Stromal cell of bone marrow (primary cell): ENCODE measurements at regions not wholly inside any gene's neighbourhood (a gene's known extent, or its start where the extent isn't known, plus 50 kb on each side); places are given as distances from the start of the nearest gene placed in this dataset.

ENCODE experiments used
- DNase-seq: peaks from one replicate; pipeline ENCODE4 v3.0.0-alpha.2; 2012; ENCODE audit warnings: low read depth

DNA sequence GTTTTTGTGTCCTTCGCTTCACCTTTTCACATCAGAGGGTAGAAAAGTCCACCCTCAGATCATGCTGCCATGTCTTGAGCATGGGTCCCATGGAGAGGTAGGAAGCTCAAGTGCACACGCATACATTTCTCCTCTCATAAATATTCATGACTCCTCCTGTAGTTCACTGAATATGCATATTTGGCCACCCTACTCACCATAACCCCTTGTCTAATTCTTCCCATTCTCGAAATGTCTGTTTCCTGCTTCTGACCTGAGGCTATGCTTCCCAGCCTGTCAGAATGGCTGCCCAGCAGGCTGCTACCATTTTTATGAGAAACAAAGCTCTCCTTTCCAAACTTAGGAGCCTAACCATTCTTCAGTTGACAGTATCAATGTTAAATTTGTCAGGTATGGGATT lies 86.5 kb downstream of the ADRA2C start:
- DNase-seq, result no peak

DNA sequence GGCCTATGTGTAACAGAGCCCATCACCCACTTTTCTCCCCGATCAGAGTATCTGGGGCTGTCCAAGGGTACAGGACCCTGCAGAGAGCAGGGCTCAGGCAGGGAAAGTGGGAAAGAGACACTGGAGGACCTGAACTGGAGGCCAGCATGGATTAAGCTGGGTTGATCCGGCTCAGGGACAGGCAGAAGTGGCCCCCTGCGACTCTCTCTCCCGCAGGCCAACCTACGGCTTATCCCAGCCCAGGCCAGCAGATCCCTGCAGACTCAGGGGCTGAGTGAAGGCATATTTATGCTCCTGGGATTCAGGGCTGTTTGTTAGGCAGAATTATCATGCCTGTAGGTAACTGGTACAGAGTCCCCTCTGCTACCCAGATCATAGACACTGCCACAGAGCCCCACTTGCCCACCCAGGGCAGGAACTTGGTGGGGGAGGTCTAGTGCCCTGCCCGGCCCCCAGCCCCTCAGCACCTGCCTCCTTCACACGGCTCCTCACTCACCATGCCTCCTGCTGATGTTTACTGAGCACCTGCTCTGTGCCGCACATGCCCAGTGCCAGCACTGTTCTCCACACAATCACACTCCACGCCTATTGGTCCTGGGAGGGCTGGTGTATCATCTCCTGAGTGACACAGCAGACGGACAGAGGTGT lies 87.3 kb downstream of the ADRA2C start:
- no peak for DNase-seq

DNA sequence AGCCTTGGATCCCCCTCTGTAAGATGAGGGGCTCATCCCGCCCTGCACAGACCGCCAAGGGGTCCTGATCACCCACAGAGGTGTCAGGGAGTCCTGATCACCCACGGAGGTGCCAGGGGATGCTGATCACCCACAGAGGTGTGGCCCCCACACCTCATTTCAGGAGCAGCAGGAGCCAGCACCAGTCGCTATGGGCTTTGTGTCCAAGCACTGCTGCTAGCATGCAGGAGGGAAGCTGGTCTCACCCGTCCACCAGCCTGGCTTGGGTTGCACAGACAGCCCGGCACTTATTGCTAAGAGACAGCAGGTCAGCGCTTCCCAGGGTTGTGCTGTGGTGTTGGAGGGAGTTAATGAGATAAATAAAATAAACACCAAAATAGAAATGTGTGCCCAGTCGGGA lies 88.5 kb downstream of the ADRA2C start:
- no peak for DNase-seq

GRCh38 chr4:3855646-3856045 lies 89.5 kb downstream of the ADRA2C start:
- no peak for DNase-seq

DNA sequence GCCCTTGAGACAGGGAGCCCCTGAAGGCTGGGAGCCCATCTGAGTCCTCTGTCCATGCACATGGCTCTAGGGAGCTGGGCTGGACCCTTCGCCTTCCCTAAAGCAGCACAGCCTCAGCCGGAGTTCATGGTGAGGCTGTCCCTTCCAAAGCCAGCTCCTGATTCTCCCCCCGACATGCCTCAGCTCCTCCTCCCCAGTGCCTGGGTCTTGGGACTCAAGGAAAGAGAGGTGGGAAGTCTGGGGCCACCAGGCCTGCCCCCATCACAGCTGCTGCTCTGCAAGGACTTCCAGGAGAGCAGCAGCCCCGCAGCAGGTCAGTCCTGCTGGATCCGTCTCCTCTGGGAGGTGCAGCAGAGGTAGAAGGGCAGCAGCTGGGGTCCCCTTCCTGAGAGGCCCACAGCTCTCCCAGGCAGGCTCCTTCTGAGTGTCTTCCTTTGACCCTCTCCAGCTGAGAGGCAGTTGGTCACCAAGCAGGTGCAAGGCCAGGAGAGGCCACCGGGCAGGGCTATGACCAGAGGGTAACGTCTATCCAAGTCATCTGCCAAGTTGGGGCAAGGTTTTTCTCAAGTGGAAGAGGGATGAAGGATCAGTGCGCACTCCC lies 90.5 kb downstream of the ADRA2C start:
- DNase-seq, result no peak

- DNase-seq, result no peak
Measured at GRCh38 chr4:3857269-3857926, 91.2 kb downstream of the ADRA2C start.

GRCh38 chr4:3858046-3858730 lies 92.0 kb downstream of the ADRA2C start:
- no peak for DNase-seq

DNA sequence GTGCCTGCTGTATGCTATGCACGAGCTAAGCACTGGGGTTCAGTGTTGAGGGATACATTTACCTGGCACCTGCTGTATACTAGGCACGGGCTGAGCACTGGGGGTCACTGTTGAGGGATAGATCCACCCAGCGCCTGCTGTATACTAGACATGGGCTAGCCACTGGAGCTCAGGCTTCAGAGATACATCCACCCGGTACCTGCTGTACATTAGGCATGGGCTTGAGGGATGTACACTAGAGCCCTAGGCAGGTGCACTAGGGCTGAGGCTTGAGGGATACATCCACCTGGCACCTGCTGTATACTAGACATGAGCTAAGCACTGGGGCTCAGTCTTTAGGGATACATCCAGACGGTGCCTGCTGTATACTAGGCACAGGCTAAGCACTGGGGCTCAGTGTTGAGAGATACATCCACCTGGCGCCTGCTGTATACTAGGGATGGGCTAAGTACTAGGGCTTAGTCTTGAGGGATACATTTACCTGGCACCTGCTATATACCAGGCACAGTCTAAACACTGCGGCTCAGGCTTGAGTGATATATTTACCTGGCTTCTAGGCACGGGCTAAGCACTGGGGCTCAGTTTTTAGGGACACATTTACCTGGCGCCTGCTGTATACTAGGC lies 92.7 kb downstream of the ADRA2C start:
- no peak for DNase-seq

GRCh38 chr4:3859571-3859970 lies 93.4 kb downstream of the ADRA2C start:
- no peak for DNase-seq

GRCh38 chr4:3860061-3860912 lies 94.1 kb downstream of the ADRA2C start:
- no peak for DNase-seq

DNA sequence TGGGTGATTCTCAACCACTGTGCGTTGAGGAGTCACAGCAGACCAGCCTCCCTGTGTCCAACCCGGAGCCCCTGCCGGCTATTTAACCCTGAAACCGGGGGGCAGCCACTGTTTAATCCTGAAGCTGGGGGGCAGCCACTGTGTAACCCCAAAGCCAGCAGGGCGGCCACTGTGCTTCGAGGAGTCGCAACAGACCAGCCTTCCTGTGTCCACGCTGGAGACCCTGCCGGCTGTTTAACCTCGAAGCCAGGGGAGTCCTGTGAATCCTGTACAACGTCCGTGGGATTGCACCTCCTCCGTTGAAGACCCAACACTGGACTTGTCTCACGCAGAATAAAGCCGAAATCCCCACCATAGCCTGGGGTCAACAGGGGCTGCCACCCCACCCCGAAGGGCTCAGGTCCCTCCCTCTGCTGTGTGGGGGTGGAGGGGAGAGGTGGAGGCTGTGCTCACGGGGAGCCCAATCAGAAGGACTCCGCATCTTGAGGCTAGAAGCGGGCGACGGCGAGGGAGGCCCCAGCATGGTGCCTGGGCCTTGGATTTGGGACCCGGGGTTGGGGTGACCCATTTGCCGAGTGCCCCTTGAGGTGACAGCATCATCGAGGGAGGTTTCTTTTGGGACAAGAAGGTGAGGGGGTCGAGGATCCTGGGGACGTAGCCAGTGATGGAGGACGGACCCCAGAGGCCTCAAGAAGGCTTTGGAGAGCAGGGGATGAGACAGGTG lies 94.9 kb downstream of the ADRA2C start:
- no peak for DNase-seq

DNA sequence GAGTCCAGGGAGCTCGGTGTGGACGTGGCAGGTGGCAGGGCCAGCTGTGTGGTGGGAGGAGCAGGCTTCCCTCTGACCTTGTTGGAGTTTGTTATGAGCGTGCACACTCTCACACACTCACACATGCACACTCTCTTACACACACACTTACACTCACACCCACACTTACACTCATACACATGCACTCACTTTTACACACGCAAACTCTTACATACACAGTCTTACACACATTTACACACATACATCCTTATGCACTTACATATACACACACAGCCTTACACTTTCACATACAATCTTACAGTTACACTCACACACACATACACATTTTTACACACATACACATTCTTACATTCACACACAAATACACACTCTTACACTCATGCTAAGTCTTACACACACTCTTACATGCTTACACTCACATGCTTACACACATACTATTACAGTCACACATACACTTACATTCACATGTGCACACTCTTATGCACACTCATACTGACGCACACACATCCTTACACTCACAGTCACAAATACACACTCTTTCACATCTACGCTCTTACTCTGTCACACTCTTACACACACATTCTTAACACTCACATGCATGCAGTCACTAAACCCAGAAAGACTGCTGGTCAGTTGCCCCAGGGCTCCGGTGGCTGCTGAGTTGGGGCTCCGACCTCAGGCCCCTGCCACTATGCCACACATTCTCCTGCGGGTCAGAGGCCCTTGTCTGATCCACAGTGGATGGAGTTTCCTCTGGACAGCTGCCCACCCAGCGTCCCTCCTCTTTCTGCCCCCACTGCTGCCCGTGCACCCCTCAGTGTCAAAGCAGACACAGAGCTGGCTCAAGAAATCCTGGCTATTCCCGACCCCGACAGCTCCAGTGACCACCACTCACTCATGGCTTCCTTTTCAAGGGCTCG lies 95.8 kb downstream of the ADRA2C start:
- DNase-seq, result no peak

DNA sequence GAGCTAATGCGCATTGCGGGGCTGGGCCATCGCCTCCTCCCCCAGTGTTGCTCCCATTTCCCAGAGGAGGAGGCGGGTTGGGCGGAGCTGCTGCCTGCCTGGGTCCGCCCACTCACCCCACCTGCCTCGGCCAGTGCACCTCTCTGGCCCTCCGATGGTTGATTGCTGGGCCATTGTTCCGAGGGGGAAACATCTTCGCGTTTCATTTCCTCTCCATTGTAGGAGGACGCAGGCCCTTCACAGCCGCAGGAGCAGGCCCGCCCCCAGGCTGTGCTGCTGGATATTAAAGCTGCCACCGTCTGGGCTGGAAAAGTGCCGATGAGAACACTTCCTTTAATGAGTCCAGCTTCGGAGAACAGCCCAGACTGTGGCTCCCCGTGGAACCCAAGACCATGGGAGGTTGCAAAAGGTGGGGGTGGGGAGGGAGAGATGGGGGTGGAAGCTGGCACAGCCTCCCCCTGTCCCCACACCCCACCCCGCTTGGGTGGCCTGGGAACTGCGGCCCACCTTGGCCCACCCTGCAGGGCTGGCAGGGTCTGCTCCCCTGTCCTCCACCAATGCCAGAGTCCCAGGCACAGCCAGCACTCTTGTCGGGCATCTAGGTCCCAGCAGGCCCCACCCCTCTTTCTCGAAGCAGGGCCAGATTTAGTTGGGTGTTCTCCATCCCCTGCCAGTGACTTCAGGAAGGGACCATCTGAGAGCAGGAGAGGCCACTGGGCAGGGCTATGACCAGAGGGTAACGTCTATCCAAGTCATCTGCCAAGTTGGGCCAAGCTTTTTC lies 96.6 kb downstream of the ADRA2C start:
- no peak for DNase-seq

DNA sequence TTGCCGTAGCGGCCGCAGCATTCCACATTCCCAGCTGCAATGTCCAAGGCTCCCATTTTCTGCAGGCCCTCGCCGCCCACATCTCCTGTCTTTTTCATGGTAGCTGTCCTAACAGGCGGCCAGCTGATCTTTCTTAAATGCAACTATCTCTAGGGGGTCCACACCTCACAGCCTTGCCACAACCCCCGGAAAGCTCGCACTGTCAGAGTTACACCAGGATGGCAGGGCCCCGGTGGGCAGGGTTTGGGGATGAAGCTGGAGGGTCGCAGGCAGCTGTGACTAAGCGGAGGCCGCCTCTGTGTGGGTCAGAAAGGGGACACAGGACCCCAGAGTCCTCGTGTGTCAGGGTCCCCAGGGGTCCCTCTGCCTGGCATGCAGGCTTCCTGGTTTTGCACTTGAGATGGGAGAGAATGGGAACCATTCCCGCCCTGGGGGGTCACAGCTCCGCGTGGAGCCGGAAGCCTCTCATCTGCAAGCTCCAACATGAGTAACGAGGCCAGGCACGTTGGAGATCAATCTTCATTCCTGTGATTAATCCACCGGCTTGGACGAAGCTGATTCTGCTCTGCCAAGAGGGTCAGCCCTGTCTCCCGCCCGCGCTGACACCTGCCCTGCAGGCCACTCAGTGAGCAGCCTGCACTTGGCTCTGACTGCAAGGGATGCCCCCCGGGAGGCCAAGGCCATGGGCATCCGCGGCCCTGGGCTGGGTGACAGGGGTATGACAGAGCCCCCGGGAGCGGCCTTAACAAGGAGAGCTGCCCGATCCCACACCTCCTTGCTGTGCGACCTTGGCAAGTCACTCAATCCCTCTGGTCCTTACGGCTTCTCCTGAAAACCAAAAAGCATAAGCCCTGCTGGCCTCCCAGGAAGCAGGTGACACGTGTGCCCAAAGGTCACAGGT lies 97.9 kb downstream of the ADRA2C start:
- no peak for DNase-seq

DNA sequence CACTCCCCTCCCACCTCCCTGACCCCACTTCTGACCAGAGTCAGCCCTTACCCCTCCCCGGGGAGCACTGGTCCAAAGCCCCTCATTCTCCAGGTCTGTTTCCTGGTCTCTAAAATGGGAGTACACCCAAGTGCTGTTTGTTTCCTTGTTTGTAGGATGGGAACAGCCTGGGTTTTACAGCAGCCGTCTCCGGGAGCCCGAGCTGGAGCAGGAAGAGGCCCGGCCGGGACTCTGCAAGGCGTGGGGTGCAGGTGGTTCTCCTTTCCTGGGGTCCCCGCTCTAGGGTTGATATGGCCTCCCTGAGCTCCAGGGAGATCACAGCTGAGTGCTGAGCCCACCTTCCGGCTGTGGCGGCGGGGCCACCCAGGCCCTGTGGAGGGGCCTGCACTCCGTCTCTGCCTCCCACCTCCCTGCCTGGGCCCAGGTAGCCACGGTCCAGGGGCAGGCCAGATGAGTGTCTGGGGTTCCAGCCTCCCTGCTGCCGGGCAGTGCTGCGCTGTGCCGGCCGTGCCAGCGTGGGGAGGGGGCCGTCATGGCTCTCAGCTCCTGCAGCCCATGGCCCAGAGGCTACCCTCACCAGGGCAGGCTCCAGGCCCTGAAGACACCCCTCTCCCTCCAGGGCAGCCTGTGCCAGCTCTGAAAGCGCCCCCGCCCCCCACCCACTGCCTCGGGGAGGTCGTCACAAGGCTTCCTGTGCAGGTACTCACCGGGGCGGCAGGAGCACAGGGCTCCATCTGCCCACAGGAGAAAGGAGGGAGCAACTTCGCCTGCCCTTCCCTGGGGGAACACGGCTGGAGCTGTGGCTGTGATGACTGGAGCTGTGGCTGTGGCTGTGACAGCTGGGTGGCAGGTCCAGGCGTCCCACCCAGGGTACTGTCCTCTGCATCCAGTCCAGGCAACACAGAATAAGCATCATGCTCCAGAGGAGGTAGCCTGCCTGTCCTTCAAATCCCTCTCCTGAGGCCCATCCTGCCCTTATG lies 98.8 kb downstream of the ADRA2C start:
- DNase-seq, result no peak

DNA sequence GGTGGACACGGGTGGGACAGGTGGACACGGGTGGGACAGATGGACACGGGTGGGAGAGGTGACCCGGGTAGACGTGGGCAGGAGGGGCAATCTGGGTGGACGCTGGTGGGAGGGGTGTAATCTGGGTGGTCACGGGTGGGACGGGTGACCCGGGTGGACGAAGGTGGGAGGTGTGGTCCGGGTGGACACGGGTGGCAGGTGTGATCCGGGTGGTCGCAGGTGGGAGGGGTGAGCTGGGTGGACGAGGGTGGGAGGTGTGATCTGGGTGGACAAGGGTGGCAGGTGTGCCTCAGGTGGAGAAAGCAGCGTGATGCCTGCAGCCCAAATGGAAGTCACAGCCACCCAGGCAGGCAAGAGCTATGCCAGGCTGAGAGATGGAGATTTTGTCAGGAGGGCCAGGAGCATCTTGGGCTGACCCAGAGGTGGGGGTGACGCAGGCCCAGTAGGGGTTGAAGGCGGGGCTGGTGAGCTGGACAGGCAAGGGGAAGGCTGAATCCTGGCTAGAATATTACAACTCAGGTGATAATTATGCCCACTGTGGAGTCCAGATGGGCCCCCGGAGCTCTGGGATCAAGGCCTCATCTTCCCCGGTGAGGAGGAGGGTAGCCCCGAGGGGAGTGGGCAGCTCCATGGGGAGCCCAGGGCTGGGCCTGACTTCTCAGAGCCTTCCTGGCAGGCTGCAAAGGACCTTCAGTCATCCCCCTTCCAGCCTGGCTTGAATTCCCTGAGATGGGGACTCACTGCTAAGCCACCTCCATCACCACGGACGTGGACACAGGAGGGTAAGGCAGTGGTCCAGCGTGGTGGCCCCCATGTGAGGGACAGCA lies 100.0 kb downstream of the ADRA2C start:
- DNase-seq, result no peak
